HepG2 (cell line): ENCODE measurements at regions not wholly inside any gene's neighbourhood (a gene's known extent, or its start where the extent isn't known, plus 50 kb on each side); places are given as distances from the start of the nearest gene placed in this dataset.

Experiments
- ATAC-seq: fragments of 200-7000 bp; cut with Tn5 transposase; 3 replicates; pipeline ENCODE4 v1.9.1; 2020; ENCODE audit warnings: mild to moderate bottlenecking, moderate library complexity
- BruUV-seq: library from RNA; stranded (reverse); fragments of 400-500 nt; replicated peaks from 2 replicates; lab custom pipeline; 2021; lab: Mats Ljungman, UMichigan
- CTCF ChIA-PET: fragments of 300-600 bp; formaldehyde crosslinking; extraction: SDS; loops from one replicate; lab custom pipeline; 2021; ENCODE audit warnings: low total read pairs, inconsistent platforms, low intra/inter-chr PET ratio; lab: Yijun Ruan, JAX
- POLR2A ChIA-PET: fragments of 350-600 bp; sonication (Branson Sonifier 250); formaldehyde crosslinking; loops from one replicate; lab custom pipeline; 2020; ENCODE audit warnings: antibody characterized with exemption, inconsistent platforms; lab: Yijun Ruan, JAX
- DNase-seq: peaks from one replicate; pipeline ENCODE4 v3.0.0-alpha.2; 2015; ENCODE audit warnings: low spot score
- FAIRE-seq: peaks from 3 replicates; lab custom pipeline; 2011; peaks lifted over from hg19 to GRCh38; lab: Jason Lieb, UNC
- H2AFZ ChIP-seq: one replicate; pipeline ENCODE4 v1.6.1; 2011; ENCODE audit warnings: low read length, inconsistent platforms
- H3K27ac ChIP-seq: fragments of 300-600 bp; 3 replicates; pipeline ENCODE4 v1.8.0; 2011; ENCODE audit warnings: mixed run types, mild to moderate bottlenecking, mixed read lengths, low read length, inconsistent platforms; ENCODE audit not compliant: insufficient read depth; ENCODE audit errors: extremely low read length
- H3K27me3 ChIP-seq, 2 experiments: fragments of 200-600 bp in 1 of 2; 2 replicates in 1 of 2; 3 replicates in 1 of 2; pipeline versions ENCODE4 v1.6.0 to v1.8.0; 2011; ENCODE audit warnings: low read length in 2 of 2, mild to moderate bottlenecking in 2 of 2, moderate library complexity in 2 of 2, inconsistent platforms in 1 of 2; ENCODE audit not compliant: insufficient read depth in 2 of 2, control insufficient read depth in 1 of 2
- H3K36me3 ChIP-seq, 2 experiments: fragments of 200-600 bp in 1 of 2; replicated peaks in 1 of 2; 2 replicates in 1 of 2; 3 replicates in 1 of 2; pipeline versions ENCODE4 v1.5.1 to v1.8.0; 2011; ENCODE audit warnings: low read length in 2 of 2, inconsistent platforms in 1 of 2; ENCODE audit not compliant: insufficient read depth in 2 of 2, control insufficient read depth in 1 of 2
- H3K4me1 ChIP-seq: 2 replicates; pipeline ENCODE4 v1.5.1; 2012; ENCODE audit warnings: low read length, inconsistent platforms; ENCODE audit not compliant: insufficient read depth
- H3K4me2 ChIP-seq: 2 replicates; pipeline ENCODE4 v1.6.0; 2011; ENCODE audit warnings: low read depth, low read length, inconsistent platforms
- H3K4me3 ChIP-seq, 3 experiments: fragments of 200-600 bp in 1 of 3; sonication (generic), shearing (Covaris generic) in 1 of 3; replicated peaks in 1 of 3; 2 replicates each; pipeline ENCODE4 v1.5.1; 2011 to 2016; ENCODE audit warnings: low read length in 3 of 3, inconsistent platforms in 2 of 3, low read depth in 2 of 3, mild to moderate bottlenecking in 2 of 3, control low read depth in 1 of 3, mixed read lengths in 1 of 3; ENCODE audit not compliant: insufficient read depth in 1 of 3
- H3K79me2 ChIP-seq: one replicate; pipeline ENCODE4 v1.6.1; 2011; ENCODE audit warnings: low read length, inconsistent platforms; ENCODE audit not compliant: insufficient read depth
- H3K9ac ChIP-seq: 2 replicates; pipeline ENCODE4 v1.6.0; 2011; ENCODE audit warnings: mild to moderate bottlenecking, low read depth, low read length, inconsistent platforms; ENCODE audit not compliant: insufficient read depth
- H3K9me3 ChIP-seq: 2 replicates; pipeline ENCODE4 v1.5.1; 2012; ENCODE audit warnings: mild to moderate bottlenecking, low read length
- H4K20me1 ChIP-seq: 2 replicates; pipeline ENCODE4 v1.6.0; 2011; ENCODE audit warnings: inconsistent platforms, mild to moderate bottlenecking, low read length, moderate library complexity; ENCODE audit not compliant: insufficient read depth
- HIC2 ChIP-seq: sonication (generic); formaldehyde crosslinking; IDR thresholded peaks from 2 replicates; pipeline ENCODE4 v1.9.0; 2022; ENCODE audit warnings: low read depth, missing genetic modification reagents
- HMG20B ChIP-seq: conservative IDR thresholded peaks from 2 replicates; pipeline ENCODE4 v1.6.1; 2016; ENCODE audit warnings: missing genetic modification reagents, missing compliant biosample characterization
- MED8 ChIP-seq: sonication (generic); formaldehyde crosslinking; IDR thresholded peaks from 2 replicates; pipeline ENCODE4 v1.8.1; 2023; ENCODE audit warnings: mild to moderate bottlenecking, missing genetic modification reagents; ENCODE audit not compliant: insufficient replicate concordance
- RARG ChIP-seq: sonication (generic); formaldehyde crosslinking; IDR thresholded peaks from 2 replicates; pipeline ENCODE4 v1.4.0; 2020; ENCODE audit warnings: low read depth, mild to moderate bottlenecking, missing genetic modification reagents
- SAFB2 ChIP-seq: sonication (generic); formaldehyde crosslinking; IDR thresholded peaks from 2 replicates; pipeline ENCODE4 v1.5.1; 2020; ENCODE audit warnings: missing genetic modification reagents, low read depth, mild to moderate bottlenecking, borderline replicate concordance
- SP5 ChIP-seq: IDR thresholded peaks from 2 replicates; pipeline ENCODE4 v1.6.1; 2016; ENCODE audit warnings: low read depth, borderline replicate concordance
- TBX3 ChIP-seq: fragments of 450-650 bp; IDR thresholded peaks from 2 replicates; pipeline ENCODE4 v1.6.1; 2017; ENCODE audit warnings: antibody characterized with exemption, mild to moderate bottlenecking, inconsistent platforms, borderline replicate concordance
- ZNF350 ChIP-seq: sonication (generic); formaldehyde crosslinking; IDR thresholded peaks from 2 replicates; pipeline ENCODE4 v1.4.0; 2020; ENCODE audit warnings: mild to moderate bottlenecking, low read depth, missing genetic modification reagents, borderline replicate concordance
- ZNF574 ChIP-seq: sonication (generic); formaldehyde crosslinking; IDR thresholded peaks from 2 replicates; pipeline ENCODE4 v1.4.0; 2020; ENCODE audit warnings: missing genetic modification reagents
- ZNF704 ChIP-seq: sonication (generic); formaldehyde crosslinking; IDR thresholded peaks from 2 replicates; pipeline ENCODE4 v1.8.1; 2023; ENCODE audit warnings: mild to moderate bottlenecking, inconsistent platforms, moderate library complexity, missing genetic modification reagents, borderline replicate concordance
- ZNF766 ChIP-seq: sonication (generic); formaldehyde crosslinking; IDR thresholded peaks from 2 replicates; pipeline ENCODE4 v1.5.0; 2020; ENCODE audit warnings: missing genetic modification reagents, borderline replicate concordance
- ZNF839 ChIP-seq: sonication (generic); formaldehyde crosslinking; IDR thresholded peaks from 2 replicates; pipeline ENCODE4 v1.4.0; 2020; ENCODE audit warnings: missing genetic modification reagents, mild to moderate bottlenecking, borderline replicate concordance
- in situ Hi-C: cut with HindIII; loops from 2 replicates; pipeline ENCODE4 v1.10.0; 2017; ENCODE audit warnings: low pct_unique_long_range_greater_than_20kb; ENCODE audit not compliant: extremely low pct_ligation_motif_present
- intact Hi-C: fragments of 100-400 bp; cut with micrococcal nuclease; formaldehyde crosslinking; loops from one replicate; pipeline ENCODE4 v1.10.0; 2022; ENCODE audit not compliant: unreplicated experiment

GRCh38 chr14:82345184-82345583 is 811.5 kb upstream of the SEL1L start (continued):
- TF ChIP-seq RARG (CRISPR knock-in tag), result no peak
- no peak for TF ChIP-seq ZNF766 (CRISPR knock-in tag)
- no peak for TF ChIP-seq ZNF574 (CRISPR knock-in tag)
- TF ChIP-seq, all 625 proteins: peak for 0

GRCh38 chr14:82354126-82354525 is 820.5 kb upstream of the SEL1L start:
- no peaks in the 10 kb centered on the region for H3K4me1 ChIP-seq
- no peak overlapping the region for H2AFZ ChIP-seq
- DNase-seq, result no peak
- no peak for ATAC-seq
- H3K79me2 ChIP-seq, result no peaks in the 10 kb centered on the region
- no peak for FAIRE-seq
- H3K36me3 ChIP-seq, result no peaks in the 10 kb centered on the region
- intact Hi-C loops (no loop called here), in situ Hi-C loops (no loop called here)
- no peaks in the 10 kb centered on the region for H3K27me3 ChIP-seq
- peaks cover 49% of the 10 kb centered on the region for H3K9me3 ChIP-seq
- H3K27ac ChIP-seq, result no peak overlapping the region
- H3K4me3 ChIP-seq, result no peak overlapping the region
- H3K4me2 ChIP-seq, result no peak overlapping the region
- no peak overlapping the region for H3K9ac ChIP-seq
- ChIA-PET CTCF (no interaction called here), POLR2A (no interaction called here)
- no peaks in the 10 kb centered on the region for H4K20me1 ChIP-seq
- no TSS peak for BruUV-seq
- no peak for TF ChIP-seq ZNF704 (CRISPR knock-in tag)
- no peak for TF ChIP-seq TBX3
- no peak for TF ChIP-seq HMG20B
- no peak for TF ChIP-seq ZNF350 (CRISPR knock-in tag)
- no peak for TF ChIP-seq MED8 (CRISPR knock-in tag)
- TF ChIP-seq SAFB2 (CRISPR knock-in tag), result no peak
- no peak for TF ChIP-seq ZNF839 (CRISPR knock-in tag)
- no peak for TF ChIP-seq SP5 (CRISPR knock-in tag)
- TF ChIP-seq HIC2 (CRISPR knock-in tag), result no peak
